Sigmoid colon (tissue), 4 donors: ENCODE measurements at regions not wholly inside any gene's neighbourhood (a gene's known extent, or its start where the extent isn't known, plus 50 kb on each side); places are given as distances from the start of the nearest gene placed in this dataset.

Experiments used
- POLR2A ChIP-seq, 2 donors: fragments of 450-650 bp; IDR thresholded peaks; one replicate each; pipeline ENCODE4 v1.6.1; 2016; ENCODE audit warnings: antibody characterized with exemption in 2 of 2, mild to moderate bottlenecking in 2 of 2, moderate library complexity in 2 of 2
- POLR2AphosphoS5 ChIP-seq, 4 donors: sonication (generic); formaldehyde crosslinking; IDR thresholded peaks; one replicate each; pipeline ENCODE4 v1.6.1; 2017; ENCODE audit warnings: antibody characterized with exemption in 4 of 4

GRCh38 chr14:22383515-22384166, 205.4 kb downstream of the DAD1 start:
- TF ChIP-seq POLR2A (IDR thresholded peaks at IDR 0.05) (no peak), POLR2AphosphoS5 (IDR thresholded peaks at IDR 0.05) (no peak)
